ENCODE measurements at regions not wholly inside any gene's neighbourhood (a gene's known extent, or its start where the extent isn't known, plus 50 kb on each side); places are given as distances from the start of the nearest gene placed in this dataset.

GRCh38 chr13:63304497-63304896 lies 1888.8 kb upstream of the PCDH20 start:
- TF ChIP-seq CTCF (conservative IDR thresholded peaks at IDR 0.05; ENCODE audit: low read length) (no peak), EZH2phosphoT487 (IDR thresholded peaks at IDR 0.05; ENCODE audit: borderline replicate concordance) (no peak)
- Histone ChIP-seq H3K79me2 (ENCODE audit: insufficient read depth, low read length) (no peaks in the 10 kb centered on the region), H3K9ac (ENCODE audit: low read depth, low read length, poor library complexity, severe bottlenecking) (no peak overlapping the region), H3F3A (ENCODE audit: low read depth) (no peaks in the 10 kb centered on the region), H3K9me3 (ENCODE audit: insufficient read depth, low read depth, low read length) (no peaks in the 10 kb centered on the region), H3K36me3 (ENCODE audit: insufficient read depth, low read length) (no peaks in the 10 kb centered on the region), H4K20me1 (ENCODE audit: insufficient read depth, low read length, poor library complexity, severe bottlenecking) (no peaks in the 10 kb centered on the region), H2AFZ (ENCODE audit: low read length) (no peak overlapping the region), H3K9me2 (replicated peaks; ENCODE audit: low read depth, low read length) (no peaks in the 10 kb centered on the region), H3K4me3 (ENCODE audit: low read length, poor library complexity, severe bottlenecking) (no peak overlapping the region), H3K4me2 (ENCODE audit: low read depth, low read length, poor library complexity, severe bottlenecking) (no peak overlapping the region), H3K27me3 (ENCODE audit: insufficient read depth, low read length, poor library complexity, severe bottlenecking) (no peaks in the 10 kb centered on the region), H3K4me1 (ENCODE audit: insufficient read depth, low read length, poor library complexity, severe bottlenecking) (no peaks in the 10 kb centered on the region)

- no peaks in the 10 kb centered on the region for H4K20me1 ChIP-seq (ENCODE audit: insufficient read depth, low read length, poor library complexity, severe bottlenecking)
- H3K79me2 ChIP-seq (ENCODE audit: insufficient read depth, low read length): no peaks in the 10 kb centered on the region
- H3F3A ChIP-seq (ENCODE audit: low read depth): no peaks in the 10 kb centered on the region
- H3K4me3 ChIP-seq (ENCODE audit: low read length, poor library complexity, severe bottlenecking): no peak overlapping the region
- no peak overlapping the region for H3K9ac ChIP-seq (ENCODE audit: low read depth, low read length, poor library complexity, severe bottlenecking)
- H3K9me3 ChIP-seq (ENCODE audit: insufficient read depth, low read depth, low read length): no peaks in the 10 kb centered on the region
- H3K36me3 ChIP-seq (ENCODE audit: insufficient read depth, low read length): no peaks in the 10 kb centered on the region
- no peak overlapping the region for H3K4me2 ChIP-seq (ENCODE audit: low read depth, low read length, poor library complexity, severe bottlenecking)
- no peaks in the 10 kb centered on the region for H3K27me3 ChIP-seq (ENCODE audit: insufficient read depth, low read length, poor library complexity, severe bottlenecking)
- H2AFZ ChIP-seq (ENCODE audit: low read length): no peak overlapping the region
- no peaks in the 10 kb centered on the region for H3K9me2 ChIP-seq (replicated peaks; ENCODE audit: low read depth, low read length)
- H3K4me1 ChIP-seq (ENCODE audit: insufficient read depth, low read length, poor library complexity, severe bottlenecking): no peaks in the 10 kb centered on the region
- TF ChIP-seq CTCF (conservative IDR thresholded peaks at IDR 0.05; ENCODE audit: low read length) (no peak), EZH2phosphoT487 (IDR thresholded peaks at IDR 0.05; ENCODE audit: borderline replicate concordance) (no peak)
Observed at GRCh38 chr13:63299866-63300394, 1884.3 kb upstream of the PCDH20 start.

DNA sequence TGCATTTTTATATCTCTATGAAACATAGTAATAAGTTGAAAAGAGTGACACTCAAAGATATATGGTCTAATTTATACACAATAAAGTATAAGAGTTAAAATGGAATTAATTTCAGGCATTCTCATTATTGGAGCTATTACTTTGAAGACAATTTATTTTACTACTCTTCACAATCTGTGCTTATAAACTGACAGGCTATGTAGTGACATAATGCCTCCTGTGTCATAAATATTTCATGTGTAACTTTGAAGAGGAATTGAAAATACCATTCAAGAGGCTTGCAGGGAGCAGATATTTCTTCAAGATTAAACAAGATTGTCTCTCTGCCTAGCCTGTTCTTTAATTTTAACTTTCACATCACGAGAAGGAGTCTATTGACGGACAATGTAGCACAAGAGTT lies 1881.5 kb upstream of the PCDH20 start:
- H3K9me2 ChIP-seq (replicated peaks; ENCODE audit: low read depth, low read length): no peaks in the 10 kb centered on the region
- H3K9me3 ChIP-seq (ENCODE audit: insufficient read depth, low read depth, low read length): no peaks in the 10 kb centered on the region
- H4K20me1 ChIP-seq (ENCODE audit: insufficient read depth, low read length, poor library complexity, severe bottlenecking): no peaks in the 10 kb centered on the region
- H3K4me3 ChIP-seq (ENCODE audit: low read length, poor library complexity, severe bottlenecking): no peak overlapping the region
- H3K79me2 ChIP-seq (ENCODE audit: insufficient read depth, low read length): no peaks in the 10 kb centered on the region
- H2AFZ ChIP-seq (ENCODE audit: low read length): no peak overlapping the region
- no peaks in the 10 kb centered on the region for H3K36me3 ChIP-seq (ENCODE audit: insufficient read depth, low read length)
- H3K4me2 ChIP-seq (ENCODE audit: low read depth, low read length, poor library complexity, severe bottlenecking): no peak overlapping the region
- no peaks in the 10 kb centered on the region for H3F3A ChIP-seq (ENCODE audit: low read depth)
- H3K27me3 ChIP-seq (ENCODE audit: insufficient read depth, low read length, poor library complexity, severe bottlenecking): no peaks in the 10 kb centered on the region
- TF ChIP-seq CTCF (conservative IDR thresholded peaks at IDR 0.05; ENCODE audit: low read length) (no peak), EZH2phosphoT487 (IDR thresholded peaks at IDR 0.05; ENCODE audit: borderline replicate concordance) (no peak)
- H3K4me1 ChIP-seq (ENCODE audit: insufficient read depth, low read length, poor library complexity, severe bottlenecking): no peaks in the 10 kb centered on the region
- no peak overlapping the region for H3K9ac ChIP-seq (ENCODE audit: low read depth, low read length, poor library complexity, severe bottlenecking)

All from Loucy (cell line).